BJ (cell line): ENCODE measurements at regions not wholly inside any gene's neighbourhood (a gene's known extent, or its start where the extent isn't known, plus 50 kb on each side); places are given as distances from the start of the nearest gene placed in this dataset.

Experiments
- CTCF ChIA-PET: fragments of 350-600 bp; formaldehyde crosslinking; extraction: SDS; loops from one replicate; lab custom pipeline; 2021; ENCODE audit warnings: antibody characterized with exemption, inconsistent platforms; lab: Yijun Ruan, JAX
- POLR2A ChIA-PET: fragments of 300-600 bp; sonication (Branson Sonifier 250); formaldehyde crosslinking; extraction: SDS; loops from one replicate; lab custom pipeline; 2021; ENCODE audit warnings: antibody characterized with exemption; lab: Charles Lee
- DNase-seq: peaks from one replicate; pipeline ENCODE4 v3.0.0-alpha.2; 2011; ENCODE audit warnings: low read depth
- H3K27me3 ChIP-seq: 2 replicates; pipeline ENCODE4 v1.6.0; 2011; ENCODE audit warnings: low read length; ENCODE audit not compliant: control insufficient read depth, insufficient read depth
- H3K36me3 ChIP-seq: 2 replicates; pipeline ENCODE4 v1.5.1; 2011; ENCODE audit warnings: low read length; ENCODE audit not compliant: control insufficient read depth, insufficient read depth
- H3K4me3 ChIP-seq: 2 replicates; pipeline ENCODE4 v1.5.1; 2011; ENCODE audit warnings: low read depth, mild to moderate bottlenecking, control low read depth, low read length
- CTCF ChIP-seq: IDR thresholded peaks from 2 replicates; pipeline ENCODE4 v1.5.1; 2011; ENCODE audit warnings: low read depth, mild to moderate bottlenecking, control low read depth, inconsistent platforms, low read length, moderate library complexity; ENCODE audit not compliant: insufficient read depth

- POLR2A ChIA-PET: no interaction called here
- CTCF ChIA-PET: no interaction called here
- Histone ChIP-seq H3K4me3 (no peak overlapping the region), H3K27me3 (no peaks in the 10 kb centered on the region), H3K36me3 (no peaks in the 10 kb centered on the region)
- no peak for TF ChIP-seq CTCF
- DNase-seq: no peak
Observed at GRCh38 chr20:40489886-40490285, 199.2 kb downstream of the MAFB start.

- Histone ChIP-seq H3K4me3 (no peak overlapping the region), H3K36me3 (no peaks in the 10 kb centered on the region), H3K27me3 (no peaks in the 10 kb centered on the region)
- POLR2A ChIA-PET: no interaction called here
- TF ChIP-seq CTCF: no peak
- CTCF ChIA-PET: no interaction called here
- DNase-seq: no peak
Observed at GRCh38 chr20:40488401-40488800, 200.6 kb downstream of the MAFB start.

GRCh38 chr20:40486297-40486696, 202.7 kb downstream of the MAFB start:
- no peaks in the 10 kb centered on the region for H3K27me3 ChIP-seq
- POLR2A ChIA-PET: no interaction called here
- no peak overlapping the region for H3K4me3 ChIP-seq
- TF ChIP-seq CTCF: no peak
- CTCF ChIA-PET: no interaction called here
- DNase-seq: no peak
- H3K36me3 ChIP-seq: no peaks in the 10 kb centered on the region

GRCh38 chr20:40481743-40482458, 207.1 kb downstream of the MAFB start:
- POLR2A ChIA-PET: no interaction called here
- DNase-seq: no peak
- CTCF ChIA-PET: no interaction called here

GRCh38 chr20:40481337-40481736, 207.7 kb downstream of the MAFB start:
- no peak for DNase-seq
- ChIA-PET POLR2A (no interaction called here), CTCF (no interaction called here)
- Histone ChIP-seq H3K27me3 (no peaks in the 10 kb centered on the region), H3K36me3 (no peaks in the 10 kb centered on the region), H3K4me3 (no peak overlapping the region)
- no peak for TF ChIP-seq CTCF

More at GRCh38 chr20:40481743-40482458, 207.1 kb downstream of the MAFB start:
- no peak for TF ChIP-seq CTCF
- Histone ChIP-seq H3K36me3 (no peaks in the 10 kb centered on the region), H3K27me3 (no peaks in the 10 kb centered on the region), H3K4me3 (no peak overlapping the region)
